HG02943 (cell line): ENCODE measurements at regions not wholly inside any gene's neighbourhood (a gene's known extent, or its start where the extent isn't known, plus 50 kb on each side); places are given as distances from the start of the nearest gene placed in this dataset.
"Not testable (repeated sequence)": the region's sequence is repeated elsewhere in the genome, so short reads cannot be mapped to it uniquely, and the experiment has no call there.

Source experiments
- ATAC-seq: cut with Tn5 transposase; IDR thresholded peaks from one replicate; pipeline ENCODE4 v1.9.1; 2021; ENCODE audit warnings: mild to moderate bottlenecking, low read depth, moderate library complexity; ENCODE audit not compliant: unreplicated experiment

GRCh38 chr2:182593394-182593975 is 122.6 kb upstream of the DNAJC10 start:
- no peak for ATAC-seq

- no peak for ATAC-seq
Observed at GRCh38 chr2:182594286-182594685, 121.8 kb upstream of the DNAJC10 start.

GRCh38 chr2:182595650-182596049 is 120.4 kb upstream of the DNAJC10 start:
- ATAC-seq, result no peak

- ATAC-seq, result no peak
Observed at GRCh38 chr2:182597570-182598295, 118.3 kb upstream of the DNAJC10 start.

GRCh38 chr2:182598626-182599025 is 117.4 kb upstream of the DNAJC10 start:
- no peak for ATAC-seq

GRCh38 chr2:182605166-182605565 is 110.9 kb upstream of the DNAJC10 start:
- ATAC-seq, result no peak

- ATAC-seq, result no peak
Observed at GRCh38 chr2:182606728-182607681, 109.1 kb upstream of the DNAJC10 start.

GRCh38 chr2:182608181-182608845 is 107.7 kb upstream of the DNAJC10 start:
- ATAC-seq, result no peak

- ATAC-seq, result not testable (repeated sequence)
Observed at GRCh38 chr2:182609005-182609404, 107.1 kb upstream of the DNAJC10 start.

GRCh38 chr2:182610231-182610630 is 105.8 kb upstream of the DNAJC10 start:
- ATAC-seq, result no peak

- no peak for ATAC-seq
Observed at GRCh38 chr2:182611009-182611408, 105.0 kb upstream of the DNAJC10 start.

GRCh38 chr2:182615036-182615435 is 101.0 kb upstream of the DNAJC10 start:
- no peak for ATAC-seq

GRCh38 chr2:182616471-182617393 is 99.3 kb upstream of the DNAJC10 start:
- no peak for ATAC-seq

- no peak for ATAC-seq
Observed at GRCh38 chr2:182618672-182619079, 97.4 kb upstream of the DNAJC10 start.

GRCh38 chr2:182619276-182619675 is 96.8 kb upstream of the DNAJC10 start:
- no peak for ATAC-seq

GRCh38 chr2:182621191-182621590 is 94.9 kb upstream of the DNAJC10 start:
- no peak for ATAC-seq

- ATAC-seq, result no peak
Observed at GRCh38 chr2:182621810-182622209, 94.2 kb upstream of the DNAJC10 start.

- no peak for ATAC-seq
Observed at GRCh38 chr2:182622231-182622630, 93.8 kb upstream of the DNAJC10 start.

- no peak for ATAC-seq
Observed at GRCh38 chr2:182625814-182626213, 90.2 kb upstream of the DNAJC10 start.

GRCh38 chr2:182628916-182629315 is 87.1 kb upstream of the DNAJC10 start:
- no peak for ATAC-seq
